ENCODE measurements at regions not wholly inside any gene's neighbourhood (a gene's known extent, or its start where the extent isn't known, plus 50 kb on each side); places are given as distances from the start of the nearest gene placed in this dataset.

GRCh38 chr11:69352715-69353319 is 58.9 kb downstream of the MYEOV start:
- peaks cover 16% of the 10 kb centered on the region for H3K4me1 ChIP-seq (ENCODE audit: control insufficient read depth, insufficient read depth, low read length)
- H2AFZ ChIP-seq (replicated peaks; ENCODE audit: low read length, poor library complexity): no peak overlapping the region
- H3K18ac ChIP-seq (ENCODE audit: low read depth, low read length): peak overlapping the region; percentile 93; the same call in 1 of the 2 replicates
- no TSS peak for BruUV-seq (replicated peaks)
- peak overlapping the region; percentile 85 for H3K27ac ChIP-seq (ENCODE audit: insufficient read depth, low read length)
- peak overlapping the region; percentile 75 for H4K5ac ChIP-seq (ENCODE audit: low read depth, low read length)
- no peak overlapping the region for H2AK9ac ChIP-seq (replicated peaks; ENCODE audit: low read depth, low read length, poor library complexity)
- peak overlapping the region; percentile 100 for H3K14ac ChIP-seq (replicated peaks; ENCODE audit: low read depth, low read length)
- in situ Hi-C loops (cut with MboI; ENCODE audit: low sequenced_read_pairs) (no loop called here), dilution Hi-C loops (cut with HindIII; ENCODE audit: low sequenced_read_pairs, unreplicated experiment) (no loop called here), intact Hi-C loops (cut with micrococcal nuclease) (loop anchor here (1.0 to 5.0 kb wide), 4 partner anchors 56 to 289 kb away; partner anchors contain the start of gene CCND1)
- peak overlapping the region; percentile 87; the same call in 1 of the 2 replicates for H3K56ac ChIP-seq (ENCODE audit: extremely low read depth, insufficient read depth, low read length)
- peak overlapping the region; percentile 99 for H2BK20ac ChIP-seq (ENCODE audit: low read depth, low read length)
- peak overlapping the region; percentile 100 for H2AK5ac ChIP-seq (ENCODE audit: low read depth, low read length)
- H3K9me1 ChIP-seq (ENCODE audit: insufficient read depth, low read length): peaks cover 16% of the 10 kb centered on the region
- H4K91ac ChIP-seq (ENCODE audit: insufficient read depth, low read depth, low read length): peak overlapping the region; percentile 98
- H3K4me2 ChIP-seq (ENCODE audit: low read depth, low read length): peak overlapping the region; percentile 47; the same call in 1 of the 2 replicates
- no peak overlapping the region; the same call in 1 of the 2 replicates for H3K9ac ChIP-seq (ENCODE audit: low read depth, low read length)
- H3K79me1 ChIP-seq (ENCODE audit: low read depth in 1 of 2, low read length in 2 of 2): peaks cover 5 to 30% of the 10 kb centered on the region in 2 experiments; a peak in 2 of 4 replicates
- no CpG with 5 or more reads among the region's 2 CpGs for WGBS, 2 experiments (ENCODE audit: extremely low coverage in 2 of 2, insufficient read length in 1 of 2)
- H4K8ac ChIP-seq (ENCODE audit: low read depth in 2 of 2, low read length in 2 of 2): peak overlapping the region; percentile 93 to 95
- peak; percentile 99 for DNase-seq
- peak overlapping the region; percentile 100 for H2BK5ac ChIP-seq (ENCODE audit: low read depth, low read length, poor library complexity, severe bottlenecking)
- H2BK120ac ChIP-seq (ENCODE audit: low read depth, low read length): peak overlapping the region; percentile 100
- peak overlapping the region; percentile 100 for H3K4ac ChIP-seq (ENCODE audit: low read depth, low read length)
- peak; percentile 90 for ATAC-seq (ENCODE audit: low read depth)
- H4K20me1 ChIP-seq (ENCODE audit: insufficient read depth, low read length): no peaks in the 10 kb centered on the region
- peak overlapping the region; percentile 98; the same call in 2 of the 3 replicates for H2BK15ac ChIP-seq (ENCODE audit: low read depth, low read length)
- no peak overlapping the region for H3K4me3 ChIP-seq (ENCODE audit: insufficient read depth, low read depth, low read length)
- H3K27me3 ChIP-seq (ENCODE audit: control insufficient read depth, insufficient read depth, low read length): no peaks in the 10 kb centered on the region
- H3K9me3 ChIP-seq (ENCODE audit: control insufficient read depth, insufficient read depth, low read length): peaks cover 8% of the 10 kb centered on the region
- H3K23ac ChIP-seq (ENCODE audit: low read depth, low read length): peak overlapping the region; percentile 90; the same call in 1 of the 2 replicates
- ChIA-PET POLR2A (ENCODE audit: unreplicated experiment) (interaction anchor here (1.0 kb wide), 1 partner anchor 54 kb away, joined by 3 read pairs; no protein-coding TSS in a partner anchor), CTCF (interaction anchor here (0.8 kb wide), 1 partner anchor 236 kb away, joined by 4 read pairs; no protein-coding TSS in a partner anchor)
- H3K36me3 ChIP-seq (ENCODE audit: control insufficient read depth, insufficient read depth, low read length): no peaks in the 10 kb centered on the region
- TF ChIP-seq CEBPB (IDR thresholded peaks at IDR 0.05; ENCODE audit: low read depth, low read length) (peak; percentile 89), CTCF (conservative IDR thresholded peaks at IDR 0.05; ENCODE audit: low read depth, low read length) (no peak), SMC3 (IDR thresholded peaks at IDR 0.05; ENCODE audit: low read depth, low read length) (no peak), USF2 (IDR thresholded peaks at IDR 0.05; ENCODE audit: low read depth, low read length) (no peak), RCOR1 (IDR thresholded peaks at IDR 0.05; ENCODE audit: insufficient replicate concordance, low read length) (peak; percentile 91), MAZ (IDR thresholded peaks at IDR 0.05; ENCODE audit: borderline replicate concordance, low read depth, low read length) (no peak), MAFK (IDR thresholded peaks at IDR 0.05; ENCODE audit: low read depth, low read length) (no peak; the same call in 1 of the 2 replicates), MXI1 (IDR thresholded peaks at IDR 0.05; ENCODE audit: borderline replicate concordance, low read depth, low read length) (no peak), RAD21 (IDR thresholded peaks at IDR 0.05; ENCODE audit: low read length) (peak; percentile 36), CHD1 (IDR thresholded peaks at IDR 0.05; ENCODE audit: low read depth, low read length) (no peak; the same call in 1 of the 2 replicates), ELK1 (IDR thresholded peaks at IDR 0.05; ENCODE audit: borderline replicate concordance, low read depth, low read length) (no peak), POLR2A (IDR thresholded peaks at IDR 0.05; ENCODE audit: low read depth, low read length) (no peak), NFE2L2 (IDR thresholded peaks at IDR 0.05; ENCODE audit: low read depth, low read length) (no peak), RFX5 (IDR thresholded peaks at IDR 0.05; ENCODE audit: low read depth, low read length) (no peak), BHLHE40 (IDR thresholded peaks at IDR 0.05; ENCODE audit: low read depth, low read length) (peak; percentile 72)

Data from IMR-90 (cell line).